Left ventricle myocardium inferior (tissue), 1 donor: ENCODE measurements at regions not wholly inside any gene's neighbourhood (a gene's known extent, or its start where the extent isn't known, plus 50 kb on each side); places are given as distances from the start of the nearest gene placed in this dataset.

Experiments
- DNase-seq: peaks from one replicate; pipeline ENCODE4 v3.0.0-alpha.2; 2020
- H3K27ac ChIP-seq: fragments of 200-600 bp; replicated peaks from 2 replicates; pipeline ENCODE4 v1.8.0; 2021
- H3K27me3 ChIP-seq: fragments of 200-600 bp; 2 replicates; pipeline ENCODE4 v1.8.0; 2021; ENCODE audit warnings: low read depth
- H3K36me3 ChIP-seq: fragments of 200-600 bp; 2 replicates; pipeline ENCODE4 v1.8.0; 2021
- H3K4me1 ChIP-seq: fragments of 200-600 bp; 2 replicates; pipeline ENCODE4 v1.8.0; 2021
- H3K4me3 ChIP-seq: fragments of 200-600 bp; 2 replicates; pipeline ENCODE4 v1.8.0; 2021; ENCODE audit warnings: mild to moderate bottlenecking, moderate library complexity
- H3K9me3 ChIP-seq: fragments of 200-600 bp; replicated peaks from 2 replicates; pipeline ENCODE4 v1.8.0; 2021
- CTCF ChIP-seq: fragments of 200-600 bp; IDR thresholded peaks from 2 replicates; pipeline ENCODE4 v1.8.0; 2021; ENCODE audit warnings: antibody characterized with exemption, mild to moderate bottlenecking, borderline replicate concordance
- intact Hi-C: fragments of 100-400 bp; cut with micrococcal nuclease; formaldehyde crosslinking; loops from one replicate; pipeline ENCODE4 v1.11.0; 2022
- donor health status: DM: no; HTN: yes; CAD: no; lungs with severe emphysema.

DNA sequence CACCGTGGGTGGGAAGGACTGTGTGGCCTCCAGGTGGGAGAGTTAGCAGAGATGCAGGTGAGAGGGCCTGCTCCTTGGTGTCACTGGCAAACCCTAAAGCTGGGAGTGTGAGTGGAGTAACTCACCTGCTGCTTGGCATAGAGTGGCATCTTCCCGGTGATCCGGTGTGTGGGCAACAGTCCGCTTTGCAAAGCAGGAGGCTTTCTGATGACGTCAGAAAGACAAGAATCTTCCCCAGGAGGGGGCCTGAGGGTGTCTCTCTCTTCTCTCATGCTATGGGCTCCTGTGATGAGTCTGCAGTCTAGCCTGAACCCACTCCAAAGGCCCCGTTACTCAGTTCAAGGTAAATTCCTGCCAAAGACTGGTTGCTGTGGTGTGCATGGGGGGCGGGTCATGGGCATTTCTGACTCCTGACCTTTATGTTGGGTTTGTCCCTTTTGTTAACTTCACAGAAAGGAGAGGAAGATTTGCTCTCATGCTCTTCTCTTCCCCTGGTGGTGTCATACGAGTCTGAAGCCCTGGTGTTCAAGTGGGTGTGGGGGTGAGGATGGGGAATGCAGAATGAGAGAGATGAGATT lies 187.9 kb downstream of the GATA3 start:
- Histone ChIP-seq H3K4me1 (no peaks in the 10 kb centered on the region), H3K4me3 (no peak overlapping the region), H3K27me3 (peaks cover 15% of the 10 kb centered on the region), H3K27ac (no peak overlapping the region), H3K36me3 (no peaks in the 10 kb centered on the region), H3K9me3 (peaks cover 13% of the 10 kb centered on the region)
- DNase-seq = no peak
- no peak for TF ChIP-seq CTCF
- intact Hi-C loops = no loop called here

DNA sequence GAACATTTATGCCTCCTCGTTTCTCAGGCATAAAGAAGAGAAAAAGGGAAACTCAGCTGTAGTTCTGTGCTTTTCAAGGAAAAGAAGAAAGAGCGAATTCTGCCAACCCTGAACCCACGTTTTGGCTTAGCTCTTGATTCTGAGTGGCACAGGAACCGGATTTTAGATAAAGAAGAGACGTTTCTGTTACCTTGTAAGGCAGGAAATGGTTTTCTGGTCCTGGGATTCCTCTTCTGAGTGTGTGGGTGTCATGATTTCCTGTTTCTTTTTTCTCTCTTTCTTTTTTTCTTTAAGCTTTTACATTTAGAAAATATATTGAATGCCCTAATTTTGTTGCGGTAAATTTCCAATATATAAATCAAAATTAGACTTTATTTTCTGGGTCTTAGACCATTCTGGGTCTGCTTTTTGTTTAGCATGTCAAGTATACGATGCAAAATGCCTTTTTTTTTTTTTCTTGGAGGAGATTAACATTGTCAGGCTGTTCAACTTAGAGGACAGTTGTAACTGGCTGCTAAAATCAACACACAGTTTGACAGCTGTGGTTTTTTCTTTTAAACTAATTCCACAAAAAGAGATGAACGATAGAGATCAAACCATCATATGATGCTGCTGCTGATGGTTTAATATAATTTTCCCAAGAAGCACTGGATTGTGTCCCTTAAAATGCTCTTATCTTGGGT lies 190.8 kb downstream of the GATA3 start:
- Histone ChIP-seq H3K36me3 (no peaks in the 10 kb centered on the region), H3K9me3 (peaks cover 24% of the 10 kb centered on the region), H3K27me3 (no peaks in the 10 kb centered on the region), H3K4me3 (no peak overlapping the region), H3K27ac (no peak overlapping the region), H3K4me1 (no peaks in the 10 kb centered on the region)
- intact Hi-C loops = no loop called here
- TF ChIP-seq CTCF = no peak
- DNase-seq = no peak

DNA sequence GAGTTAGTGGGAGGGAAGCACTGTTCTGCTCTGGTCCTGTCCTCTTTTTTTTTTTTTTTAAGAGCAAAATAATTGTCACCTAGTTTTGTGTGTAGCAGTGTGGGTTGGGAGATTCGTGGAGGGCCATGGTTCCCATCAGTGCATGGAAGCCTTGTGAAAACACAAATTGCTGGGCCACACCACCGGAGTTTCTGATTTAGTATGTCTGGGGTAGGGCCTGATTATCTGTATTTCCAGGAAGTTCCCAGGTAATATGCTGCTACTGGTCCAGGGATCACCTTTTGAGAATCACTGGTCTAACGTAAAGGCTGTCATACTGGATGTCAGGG lies 191.3 kb downstream of the GATA3 start:
- DNase-seq = no peak
- Histone ChIP-seq H3K4me1 (no peaks in the 10 kb centered on the region), H3K36me3 (no peaks in the 10 kb centered on the region), H3K27ac (no peak overlapping the region), H3K9me3 (peaks cover 24% of the 10 kb centered on the region), H3K4me3 (no peak overlapping the region), H3K27me3 (no peaks in the 10 kb centered on the region)
- intact Hi-C loops = no loop called here
- no peak for TF ChIP-seq CTCF

DNA sequence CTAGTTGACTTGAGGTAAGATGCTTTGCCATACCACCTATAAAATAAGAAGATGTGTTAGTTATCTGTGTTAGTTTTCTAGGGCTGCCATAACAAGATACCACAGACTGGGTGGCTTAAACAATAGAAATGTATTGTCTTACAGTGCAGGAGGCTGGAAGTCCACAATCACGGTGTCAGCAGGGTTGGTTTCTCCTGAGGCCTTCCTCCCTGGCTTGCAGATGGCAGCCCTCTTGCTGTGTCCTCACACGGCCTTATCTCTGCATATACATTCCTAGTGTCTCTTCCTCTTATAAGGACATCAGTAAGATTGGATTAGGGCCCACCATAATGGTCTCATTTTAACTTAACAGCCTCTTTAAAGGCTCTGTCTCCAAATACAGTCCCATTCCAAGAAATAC lies 192.1 kb downstream of the GATA3 start:
- H3K4me1 ChIP-seq = no peaks in the 10 kb centered on the region
- DNase-seq = no peak
- intact Hi-C loops = no loop called here
- peaks cover 24% of the 10 kb centered on the region for H3K9me3 ChIP-seq
- no peak for TF ChIP-seq CTCF
- H3K4me3 ChIP-seq = no peak overlapping the region
- no peak overlapping the region for H3K27ac ChIP-seq
- H3K36me3 ChIP-seq = no peaks in the 10 kb centered on the region
- H3K27me3 ChIP-seq = no peaks in the 10 kb centered on the region

- intact Hi-C loops = no loop called here
- DNase-seq = no peak
- Histone ChIP-seq H3K27ac (no peak overlapping the region), H3K36me3 (no peaks in the 10 kb centered on the region), H3K9me3 (peaks cover 24% of the 10 kb centered on the region), H3K27me3 (no peaks in the 10 kb centered on the region), H3K4me3 (no peak overlapping the region), H3K4me1 (no peaks in the 10 kb centered on the region)
- no peak for TF ChIP-seq CTCF
Observed at GRCh38 chr10:8247191-8247590, 192.7 kb downstream of the GATA3 start.
